Astrocyte of the cerebellum (primary cell): ENCODE measurements at regions not wholly inside any gene's neighbourhood (a gene's known extent, or its start where the extent isn't known, plus 50 kb on each side); places are given as distances from the start of the nearest gene placed in this dataset.

Source experiments
- DNase-seq: peaks from one replicate; pipeline ENCODE4 v3.0.0-alpha.2; 2011; ENCODE audit warnings: low read depth
- H3K4me3 ChIP-seq: 2 replicates; pipeline ENCODE4 v1.5.1; 2011; ENCODE audit warnings: mild to moderate bottlenecking, low read depth, low read length, moderate library complexity
- in situ Hi-C: cut with HindIII; loops from 2 replicates; pipeline ENCODE4 v1.10.0; 2017; ENCODE audit warnings: low sequenced_read_pairs
- TF ChIP-seq, protein P1 (sequence below): IDR thresholded peaks from 2 replicates; pipeline ENCODE4 v1.5.1; 2012; ENCODE audit warnings: low read length, low read depth, moderate library complexity, mild to moderate bottlenecking; ENCODE audit errors: missing control alignments

DNA sequence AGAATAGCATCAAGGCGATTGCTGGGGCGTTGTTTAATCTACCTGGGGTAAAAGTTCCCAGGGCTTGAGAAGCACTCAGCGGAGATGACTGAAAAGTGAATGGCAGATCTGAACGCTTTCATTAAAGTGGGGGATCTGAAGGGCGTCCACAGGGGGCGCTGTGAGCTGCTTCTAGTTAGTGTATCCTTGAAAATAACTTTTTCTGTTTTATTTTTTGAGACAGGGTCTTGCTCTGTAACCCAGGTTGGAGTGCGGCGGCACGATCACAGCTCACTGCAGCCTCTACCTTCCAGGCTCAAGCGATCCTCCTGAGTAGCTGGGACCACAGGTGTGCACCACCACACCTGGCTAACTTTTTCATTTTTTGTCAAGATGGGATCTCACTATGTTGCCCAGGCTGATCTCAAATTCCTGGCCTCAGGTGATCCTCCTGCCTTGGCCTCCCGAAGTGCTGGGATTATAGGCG is 360.4 kb downstream of the SEC14L1 start:
- TF ChIP-seq, protein P1, sequence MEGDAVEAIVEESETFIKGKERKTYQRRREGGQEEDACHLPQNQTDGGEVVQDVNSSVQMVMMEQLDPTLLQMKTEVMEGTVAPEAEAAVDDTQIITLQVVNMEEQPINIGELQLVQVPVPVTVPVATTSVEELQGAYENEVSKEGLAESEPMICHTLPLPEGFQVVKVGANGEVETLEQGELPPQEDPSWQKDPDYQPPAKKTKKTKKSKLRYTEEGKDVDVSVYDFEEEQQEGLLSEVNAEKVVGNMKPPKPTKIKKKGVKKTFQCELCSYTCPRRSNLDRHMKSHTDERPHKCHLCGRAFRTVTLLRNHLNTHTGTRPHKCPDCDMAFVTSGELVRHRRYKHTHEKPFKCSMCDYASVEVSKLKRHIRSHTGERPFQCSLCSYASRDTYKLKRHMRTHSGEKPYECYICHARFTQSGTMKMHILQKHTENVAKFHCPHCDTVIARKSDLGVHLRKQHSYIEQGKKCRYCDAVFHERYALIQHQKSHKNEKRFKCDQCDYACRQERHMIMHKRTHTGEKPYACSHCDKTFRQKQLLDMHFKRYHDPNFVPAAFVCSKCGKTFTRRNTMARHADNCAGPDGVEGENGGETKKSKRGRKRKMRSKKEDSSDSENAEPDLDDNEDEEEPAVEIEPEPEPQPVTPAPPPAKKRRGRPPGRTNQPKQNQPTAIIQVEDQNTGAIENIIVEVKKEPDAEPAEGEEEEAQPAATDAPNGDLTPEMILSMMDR = peak; percentile 51
- in situ Hi-C loops = no loop called here
- DNase-seq = no peak
- no peak overlapping the region for H3K4me3 ChIP-seq

- no peak overlapping the region for H3K4me3 ChIP-seq
- TF ChIP-seq, protein P1 = no peak
- in situ Hi-C loops = no loop called here
- no peak for DNase-seq
Measured at GRCh38 chr17:77501751-77502625, 361.2 kb downstream of the SEC14L1 start.

- DNase-seq = no peak
- TF ChIP-seq, protein P1 = no peak
- in situ Hi-C loops = no loop called here
Measured at GRCh38 chr17:77502626-77503292, 362.0 kb downstream of the SEC14L1 start.

GRCh38 chr17:77503293-77503655 is 362.5 kb downstream of the SEC14L1 start:
- in situ Hi-C loops = no loop called here
- H3K4me3 ChIP-seq = no peak overlapping the region
- TF ChIP-seq, protein P1 = no peak
- DNase-seq = no peak

More at GRCh38 chr17:77502626-77503292, 362.0 kb downstream of the SEC14L1 start:
- no peak overlapping the region for H3K4me3 ChIP-seq

- no peak for DNase-seq
- in situ Hi-C loops = no loop called here
- TF ChIP-seq, protein P1 = no peak
- no peak overlapping the region for H3K4me3 ChIP-seq
Measured at GRCh38 chr17:77503916-77504651, 363.3 kb downstream of the SEC14L1 start.

DNA sequence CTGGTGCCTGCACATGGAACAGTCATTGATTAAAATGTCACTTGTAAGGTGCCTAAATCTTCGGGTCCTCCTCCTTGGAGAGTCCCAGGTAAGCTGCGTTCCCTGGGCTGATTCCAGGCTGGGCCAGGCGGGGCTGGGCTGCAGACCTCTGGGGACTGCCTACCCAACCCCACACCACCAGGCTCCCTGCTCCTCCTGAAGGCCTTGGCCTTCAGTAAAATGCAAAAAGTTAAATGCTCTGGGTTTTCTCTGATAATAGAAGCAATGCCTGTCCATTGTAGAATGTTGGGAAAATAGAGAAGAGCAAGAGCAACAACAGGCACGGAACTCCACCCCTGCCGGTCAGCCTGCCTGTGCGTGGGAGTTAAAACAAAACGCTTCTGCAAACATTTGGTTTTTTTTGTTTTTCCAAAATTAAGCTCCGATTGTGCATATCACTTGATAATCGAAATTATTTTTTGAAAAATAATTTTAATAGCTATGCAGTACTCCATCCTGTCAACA is 363.9 kb downstream of the SEC14L1 start:
- no peak for DNase-seq
- no peak overlapping the region for H3K4me3 ChIP-seq
- in situ Hi-C loops = no loop called here
- TF ChIP-seq, protein P1 = no peak
